ENCODE measurements at regions not wholly inside any gene's neighbourhood (a gene's known extent, or its start where the extent isn't known, plus 50 kb on each side); places are given as distances from the start of the nearest gene placed in this dataset.
"Not testable (repeated sequence)": the region's sequence is repeated elsewhere in the genome, so short reads cannot be mapped to it uniquely, and the experiment has no call there.

DNA sequence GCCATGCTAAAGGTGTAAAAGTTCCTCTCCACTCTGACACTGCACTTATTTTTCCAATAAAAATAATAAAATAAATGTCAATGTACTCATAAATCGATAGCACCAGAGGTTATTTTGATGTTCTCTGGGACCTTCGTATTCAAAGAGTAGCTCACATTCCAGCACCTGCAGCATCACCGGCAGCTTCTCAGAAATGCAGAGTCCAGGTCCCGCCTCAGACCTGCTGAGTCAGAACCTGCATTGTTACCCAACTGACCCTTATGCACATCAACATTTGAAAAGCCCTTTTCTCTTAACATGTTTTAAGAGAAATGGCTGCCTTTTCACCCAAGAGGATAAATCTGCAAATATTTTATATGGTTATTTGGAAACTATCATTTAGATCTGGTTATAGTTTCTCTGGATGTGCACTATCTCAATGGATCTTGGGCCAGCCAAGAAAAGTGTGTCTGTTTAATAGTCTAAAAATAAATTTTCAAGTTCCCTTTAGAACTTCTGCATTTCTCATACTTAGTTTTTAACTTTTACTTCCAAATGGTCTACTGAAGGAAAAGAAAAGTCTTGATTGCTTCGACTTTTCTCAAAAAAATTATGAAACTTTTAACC lies 216.2 kb upstream of the PRDM1 start:
- Mint-ChIP-seq H3K4me3 (ENCODE audit: unreplicated experiment) (no peak overlapping the region), H3K9me3 (ENCODE audit: unreplicated experiment) (no peaks in the 10 kb centered on the region), H3K4me1 (ENCODE audit: unreplicated experiment) (no peaks in the 10 kb centered on the region), H3K36me3 (ENCODE audit: low read depth, unreplicated experiment) (peaks cover 6% of the 10 kb centered on the region), H3K27me3 (ENCODE audit: unreplicated experiment) (no peaks in the 10 kb centered on the region), H3K27ac (ENCODE audit: unreplicated experiment) (no peak overlapping the region)
- TF ChIP-seq, protein P1, sequence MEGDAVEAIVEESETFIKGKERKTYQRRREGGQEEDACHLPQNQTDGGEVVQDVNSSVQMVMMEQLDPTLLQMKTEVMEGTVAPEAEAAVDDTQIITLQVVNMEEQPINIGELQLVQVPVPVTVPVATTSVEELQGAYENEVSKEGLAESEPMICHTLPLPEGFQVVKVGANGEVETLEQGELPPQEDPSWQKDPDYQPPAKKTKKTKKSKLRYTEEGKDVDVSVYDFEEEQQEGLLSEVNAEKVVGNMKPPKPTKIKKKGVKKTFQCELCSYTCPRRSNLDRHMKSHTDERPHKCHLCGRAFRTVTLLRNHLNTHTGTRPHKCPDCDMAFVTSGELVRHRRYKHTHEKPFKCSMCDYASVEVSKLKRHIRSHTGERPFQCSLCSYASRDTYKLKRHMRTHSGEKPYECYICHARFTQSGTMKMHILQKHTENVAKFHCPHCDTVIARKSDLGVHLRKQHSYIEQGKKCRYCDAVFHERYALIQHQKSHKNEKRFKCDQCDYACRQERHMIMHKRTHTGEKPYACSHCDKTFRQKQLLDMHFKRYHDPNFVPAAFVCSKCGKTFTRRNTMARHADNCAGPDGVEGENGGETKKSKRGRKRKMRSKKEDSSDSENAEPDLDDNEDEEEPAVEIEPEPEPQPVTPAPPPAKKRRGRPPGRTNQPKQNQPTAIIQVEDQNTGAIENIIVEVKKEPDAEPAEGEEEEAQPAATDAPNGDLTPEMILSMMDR (IDR thresholded peaks at IDR 0.05; ENCODE audit: unreplicated experiment) = no peak
- DNase-seq (ENCODE audit: low spot score) = no peak

DNA sequence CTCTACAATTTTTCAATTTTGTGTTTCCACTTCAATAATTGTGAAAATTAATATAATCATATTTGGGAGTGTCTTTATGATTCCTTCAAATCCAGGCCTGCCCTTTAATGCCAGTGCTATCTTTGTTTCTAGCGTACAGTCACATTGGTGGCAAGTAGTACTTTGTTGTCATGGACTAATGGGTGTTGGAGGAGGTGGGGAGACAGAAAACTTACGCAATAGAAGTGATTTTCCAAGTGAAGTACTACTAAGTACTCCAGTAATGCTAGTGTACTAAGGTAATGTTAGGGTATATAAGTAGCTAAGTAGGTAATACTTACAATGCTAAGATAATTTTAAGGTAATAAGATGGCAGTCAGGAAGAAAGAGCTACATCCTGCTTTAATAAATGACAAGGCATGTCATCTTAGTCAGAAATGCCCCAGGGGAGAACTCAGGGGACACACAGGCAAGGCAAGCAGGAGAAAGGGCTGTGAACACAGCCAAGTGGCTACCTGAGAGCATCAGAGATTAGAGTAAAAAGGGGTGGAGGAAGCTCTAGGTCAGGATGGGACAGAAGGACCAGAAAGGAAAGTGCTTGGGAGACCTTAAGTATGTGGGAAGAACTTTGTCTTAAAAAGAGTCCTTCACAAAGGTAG lies 217.2 kb upstream of the PRDM1 start:
- H3K27ac Mint-ChIP-seq (ENCODE audit: unreplicated experiment) = no peak overlapping the region
- no peak for DNase-seq (ENCODE audit: low spot score)
- H3K27me3 Mint-ChIP-seq (ENCODE audit: unreplicated experiment) = no peaks in the 10 kb centered on the region

DNA sequence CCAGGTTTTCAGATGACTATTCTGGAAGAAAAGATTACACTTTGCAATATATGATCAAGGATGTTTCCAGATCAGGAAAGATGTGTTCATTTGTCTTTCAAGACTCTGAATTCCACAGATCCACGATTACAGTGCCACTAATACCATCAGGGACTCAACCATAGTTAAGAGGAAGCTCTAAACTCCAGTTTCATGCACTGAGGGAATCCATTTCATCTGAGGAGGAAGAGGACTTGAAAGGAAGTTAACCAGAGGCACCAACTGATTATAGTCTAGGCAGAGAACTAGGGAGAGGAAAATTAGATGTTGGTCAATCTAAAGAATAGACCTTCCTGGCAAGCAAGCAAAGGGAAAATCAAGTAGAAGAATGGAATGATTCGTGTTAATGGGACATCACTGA lies 218.3 kb upstream of the PRDM1 start:
- no peak overlapping the region for H3K4me3 Mint-ChIP-seq (ENCODE audit: unreplicated experiment)
- DNase-seq (ENCODE audit: low spot score) = no peak

More for the DNA sequence above, 217.2 kb upstream of the PRDM1 start:
- no peak overlapping the region for H3K4me3 Mint-ChIP-seq (ENCODE audit: unreplicated experiment)
- no peaks in the 10 kb centered on the region for H3K9me3 Mint-ChIP-seq (ENCODE audit: unreplicated experiment)
- H3K4me1 Mint-ChIP-seq (ENCODE audit: unreplicated experiment) = no peaks in the 10 kb centered on the region
- TF ChIP-seq, protein P1 (IDR thresholded peaks at IDR 0.05; ENCODE audit: unreplicated experiment) = no peak
- peaks cover 6% of the 10 kb centered on the region for H3K36me3 Mint-ChIP-seq (ENCODE audit: low read depth, unreplicated experiment)

DNA sequence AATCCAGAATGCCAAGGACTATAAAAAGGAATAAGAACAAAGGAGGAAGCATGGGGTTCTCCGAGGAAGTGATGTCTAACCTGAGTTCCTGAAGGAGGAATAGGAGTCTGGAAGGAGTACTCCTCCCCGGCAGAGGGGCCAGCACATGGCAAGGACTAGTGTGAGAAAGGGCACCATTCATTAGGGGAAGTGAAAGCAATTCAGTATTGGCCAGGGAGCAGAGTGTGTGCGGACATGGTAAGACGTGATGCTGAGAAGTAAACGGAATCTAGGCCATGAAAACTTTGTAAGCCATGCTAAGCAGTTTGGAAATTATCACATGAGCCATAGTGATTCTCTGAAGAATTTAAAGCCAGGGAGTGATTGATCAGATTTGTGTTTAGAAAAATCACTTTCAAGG lies 218.9 kb upstream of the PRDM1 start:
- Mint-ChIP-seq H3K9me3 (ENCODE audit: unreplicated experiment) (peaks cover 4% of the 10 kb centered on the region), H3K27me3 (ENCODE audit: unreplicated experiment) (no peaks in the 10 kb centered on the region), H3K27ac (ENCODE audit: unreplicated experiment) (no peak overlapping the region), H3K36me3 (ENCODE audit: low read depth, unreplicated experiment) (peaks cover 6% of the 10 kb centered on the region), H3K4me3 (ENCODE audit: unreplicated experiment) (no peak overlapping the region), H3K4me1 (ENCODE audit: unreplicated experiment) (no peaks in the 10 kb centered on the region)
- TF ChIP-seq, protein P1 (IDR thresholded peaks at IDR 0.05; ENCODE audit: unreplicated experiment) = no peak
- no peak for DNase-seq (ENCODE audit: low spot score)

More for the DNA sequence above, 218.3 kb upstream of the PRDM1 start:
- Mint-ChIP-seq H3K36me3 (ENCODE audit: low read depth, unreplicated experiment) (peaks cover 6% of the 10 kb centered on the region), H3K9me3 (ENCODE audit: unreplicated experiment) (peaks cover 4% of the 10 kb centered on the region), H3K27ac (ENCODE audit: unreplicated experiment) (no peak overlapping the region), H3K27me3 (ENCODE audit: unreplicated experiment) (no peaks in the 10 kb centered on the region), H3K4me1 (ENCODE audit: unreplicated experiment) (no peaks in the 10 kb centered on the region)
- TF ChIP-seq, protein P1 (IDR thresholded peaks at IDR 0.05; ENCODE audit: unreplicated experiment) = no peak

DNA sequence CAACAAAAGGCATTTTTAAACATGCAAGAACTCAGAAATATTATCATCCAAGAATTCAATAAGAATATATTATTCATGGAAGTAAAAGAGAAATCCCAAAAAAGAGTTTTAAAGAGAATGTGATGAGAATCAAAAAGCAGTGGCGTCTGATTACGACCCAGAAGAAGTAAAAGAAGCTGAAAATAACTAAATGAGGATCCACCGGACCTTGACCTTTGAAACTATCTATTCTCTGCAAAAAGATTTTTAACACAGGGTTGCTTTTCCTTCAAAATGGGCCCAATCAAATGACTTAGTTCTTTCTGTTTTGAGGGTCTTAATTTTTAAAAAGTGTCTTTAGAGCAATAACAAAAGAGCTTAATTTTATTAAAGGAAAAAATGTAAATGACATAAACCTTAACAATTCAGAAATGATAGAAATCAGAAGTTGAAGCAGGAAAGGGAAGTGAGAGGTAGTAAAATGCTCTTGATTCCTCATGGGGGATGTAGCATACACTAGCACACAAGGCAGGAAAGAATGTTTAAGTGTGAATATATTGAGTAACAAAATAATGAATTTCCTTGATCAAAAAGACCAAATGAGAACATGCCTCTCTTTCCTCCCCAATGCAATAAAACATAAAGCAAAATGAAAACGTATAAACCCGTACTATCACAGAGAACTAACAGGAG lies 223.1 kb upstream of the PRDM1 start:
- H3K4me3 Mint-ChIP-seq (ENCODE audit: unreplicated experiment) = no peak overlapping the region
- H3K9me3 Mint-ChIP-seq (ENCODE audit: unreplicated experiment) = peaks cover 4% of the 10 kb centered on the region
- H3K27ac Mint-ChIP-seq (ENCODE audit: unreplicated experiment) = no peak overlapping the region
- H3K4me1 Mint-ChIP-seq (ENCODE audit: unreplicated experiment) = no peaks in the 10 kb centered on the region
- peaks cover 6% of the 10 kb centered on the region for H3K36me3 Mint-ChIP-seq (ENCODE audit: low read depth, unreplicated experiment)
- H3K27me3 Mint-ChIP-seq (ENCODE audit: unreplicated experiment) = no peaks in the 10 kb centered on the region
- TF ChIP-seq, protein P1 (IDR thresholded peaks at IDR 0.05; ENCODE audit: unreplicated experiment) = no peak
- DNase-seq (ENCODE audit: low spot score) = no peak

DNA sequence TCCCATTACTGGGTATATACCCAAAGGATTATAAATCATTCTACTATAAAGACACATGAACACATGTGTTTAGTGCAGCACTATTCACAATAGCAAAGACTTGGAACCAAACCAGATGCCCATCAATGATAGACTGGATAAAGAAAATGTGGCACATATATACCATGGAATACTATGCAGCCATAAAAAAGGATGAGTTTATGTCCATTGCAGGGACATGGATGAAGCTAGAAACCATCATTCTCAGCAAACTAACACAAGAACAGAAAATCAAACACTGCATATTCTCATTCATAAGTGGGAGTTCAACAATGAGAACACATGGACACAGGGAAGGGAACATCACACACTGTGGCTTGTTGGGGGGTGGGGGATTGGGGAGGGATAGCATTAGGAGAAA lies 225.2 kb upstream of the PRDM1 start:
- not testable (repeated sequence) for H3K9me3 Mint-ChIP-seq (ENCODE audit: unreplicated experiment); DNase-seq (ENCODE audit: low spot score); H3K27me3 Mint-ChIP-seq (ENCODE audit: unreplicated experiment); H3K4me1 Mint-ChIP-seq (ENCODE audit: unreplicated experiment); H3K4me3 Mint-ChIP-seq (ENCODE audit: unreplicated experiment); H3K36me3 Mint-ChIP-seq (ENCODE audit: low read depth, unreplicated experiment); H3K27ac Mint-ChIP-seq (ENCODE audit: unreplicated experiment)
